ENCODE measurements at regions not wholly inside any gene's neighbourhood (a gene's known extent, or its start where the extent isn't known, plus 50 kb on each side); places are given as distances from the start of the nearest gene placed in this dataset.

GRCh38 chr10:6741541-6741941, 161.5 kb upstream of the PRKCQ start:
- DNase-seq (ENCODE audit: low read depth in 2 of 3, low spot score in 2 of 3) = no peak

GRCh38 chr10:6739530-6740174, 159.6 kb upstream of the PRKCQ start:
- DNase-seq (ENCODE audit: low read depth in 2 of 3, low spot score in 2 of 3) = no peak

- no peak for DNase-seq (ENCODE audit: low read depth in 2 of 3, low spot score in 2 of 3)
These were observed 158.2 kb upstream of the PRKCQ start for GRCh38 chr10:6738112-6738768.

- DNase-seq (ENCODE audit: low read depth in 2 of 3, low spot score in 2 of 3) = no peak
These were observed 157.7 kb upstream of the PRKCQ start for GRCh38 chr10:6737758-6738111.

GRCh38 chr10:6737080-6737641, 157.1 kb upstream of the PRKCQ start:
- DNase-seq (ENCODE audit: low read depth in 2 of 3, low spot score in 2 of 3) = no peak

GRCh38 chr10:6734286-6734685, 154.2 kb upstream of the PRKCQ start:
- no peak for DNase-seq (ENCODE audit: low read depth in 2 of 3, low spot score in 2 of 3)

- no peak for DNase-seq (ENCODE audit: low read depth in 2 of 3, low spot score in 2 of 3)
These were observed 149.8 kb upstream of the PRKCQ start for GRCh38 chr10:6729861-6730344.

- DNase-seq (ENCODE audit: low read depth in 2 of 3, low spot score in 2 of 3) = no peak
These were observed 149.1 kb upstream of the PRKCQ start for GRCh38 chr10:6729071-6729774.

- no peak for DNase-seq (ENCODE audit: low read depth in 2 of 3, low spot score in 2 of 3)
These were observed 146.8 kb upstream of the PRKCQ start for GRCh38 chr10:6726924-6727323.

GRCh38 chr10:6722616-6723004, 142.5 kb upstream of the PRKCQ start:
- DNase-seq (ENCODE audit: low read depth in 2 of 3, low spot score in 2 of 3) = no peak

GRCh38 chr10:6721964-6722615, 142.0 kb upstream of the PRKCQ start:
- no peak for DNase-seq (ENCODE audit: low read depth in 2 of 3, low spot score in 2 of 3)

GRCh38 chr10:6721480-6721879, 141.4 kb upstream of the PRKCQ start:
- DNase-seq (ENCODE audit: low read depth in 2 of 3, low spot score in 2 of 3) = no peak

- no peak for DNase-seq (ENCODE audit: low read depth in 2 of 3, low spot score in 2 of 3)
These were observed 139.5 kb upstream of the PRKCQ start for GRCh38 chr10:6719561-6719960.

- DNase-seq (ENCODE audit: low read depth in 2 of 3, low spot score in 2 of 3) = no peak
These were observed 138.5 kb upstream of the PRKCQ start for GRCh38 chr10:6718550-6718949.

GRCh38 chr10:6716516-6716915, 136.4 kb upstream of the PRKCQ start:
- no peak for DNase-seq (ENCODE audit: low read depth in 2 of 3, low spot score in 2 of 3)

- no peak for DNase-seq (ENCODE audit: low read depth in 2 of 3, low spot score in 2 of 3)
These were observed 133.6 kb upstream of the PRKCQ start for GRCh38 chr10:6713716-6714115.

GRCh38 chr10:6713120-6713519, 133.0 kb upstream of the PRKCQ start:
- DNase-seq (ENCODE audit: low read depth in 2 of 3, low spot score in 2 of 3) = no peak

GRCh38 chr10:6711881-6712280, 131.8 kb upstream of the PRKCQ start:
- no peak for DNase-seq (ENCODE audit: low read depth in 2 of 3, low spot score in 2 of 3)

- DNase-seq (ENCODE audit: low read depth in 2 of 3, low spot score in 2 of 3) = no peak
These were observed 131.3 kb upstream of the PRKCQ start for GRCh38 chr10:6711408-6711841.

GRCh38 chr10:6707352-6707751, 127.3 kb upstream of the PRKCQ start:
- DNase-seq (ENCODE audit: low read depth in 2 of 3, low spot score in 2 of 3) = no peak

- no peak for DNase-seq (ENCODE audit: low read depth in 2 of 3, low spot score in 2 of 3)
These were observed 126.6 kb upstream of the PRKCQ start for GRCh38 chr10:6706725-6707124.

GRCh38 chr10:6704896-6705295, 124.8 kb upstream of the PRKCQ start:
- DNase-seq (ENCODE audit: low read depth in 2 of 3, low spot score in 2 of 3) = no peak
